ENCODE measurements at regions not wholly inside any gene's neighbourhood (a gene's known extent, or its start where the extent isn't known, plus 50 kb on each side); places are given as distances from the start of the nearest gene placed in this dataset.
"Not testable (repeated sequence)": the region's sequence is repeated elsewhere in the genome, so short reads cannot be mapped to it uniquely, and the experiment has no call there.

DNA sequence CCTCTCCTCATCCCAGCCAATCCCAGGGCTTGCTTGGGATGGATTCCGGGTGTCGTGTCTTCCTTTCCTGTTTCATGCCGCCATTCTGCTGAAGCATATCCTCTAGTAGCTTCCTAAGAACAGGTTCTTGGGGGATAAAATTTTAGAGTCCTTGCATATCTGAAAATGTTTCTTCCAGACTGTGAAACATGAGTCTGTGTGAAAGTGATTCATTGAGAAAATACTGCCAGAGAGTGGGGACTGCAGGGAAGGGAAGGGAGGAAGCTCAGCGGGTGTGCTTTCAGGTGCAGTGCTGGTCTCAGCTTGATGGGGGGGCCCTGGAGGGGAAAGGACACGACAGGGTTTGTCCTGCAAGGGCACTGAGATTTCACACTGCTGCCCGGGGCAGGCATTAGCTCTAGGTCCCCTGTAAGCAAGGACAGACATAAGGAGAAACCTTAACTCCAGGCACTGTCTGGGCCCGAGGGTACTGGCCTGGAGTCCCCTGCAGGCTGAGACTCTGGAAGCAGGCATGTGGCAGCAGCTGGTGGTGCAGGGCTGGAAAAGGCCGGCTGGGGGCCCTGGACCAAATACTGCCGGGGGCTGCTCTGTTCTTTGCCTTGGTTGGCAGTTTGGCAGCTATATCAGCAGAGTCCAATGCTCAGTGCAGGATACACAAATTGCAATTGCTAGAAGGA is 97.6 kb upstream of the HS6ST1 start:
- no peak for DNase-seq

DNA sequence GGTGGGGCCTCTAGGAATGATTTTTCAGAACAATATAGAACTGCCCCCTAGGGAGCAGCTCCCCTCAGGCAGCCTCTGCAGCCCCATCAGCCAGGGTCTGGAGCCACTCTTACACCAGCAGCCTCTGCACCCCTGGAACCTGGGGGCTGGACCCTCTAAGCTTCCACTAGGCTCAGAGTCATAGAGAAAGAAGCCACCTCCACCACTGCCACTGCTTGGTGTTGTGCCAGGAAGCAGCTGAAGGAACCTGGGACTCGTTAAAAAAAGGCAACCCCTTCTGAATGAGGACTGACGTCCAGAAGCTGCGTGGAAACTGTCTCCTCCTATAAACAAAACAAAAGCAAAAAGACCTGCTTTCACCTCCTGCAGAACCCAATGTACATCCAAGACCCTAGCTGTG is 98.1 kb upstream of the HS6ST1 start:
- DNase-seq = no peak

DNA sequence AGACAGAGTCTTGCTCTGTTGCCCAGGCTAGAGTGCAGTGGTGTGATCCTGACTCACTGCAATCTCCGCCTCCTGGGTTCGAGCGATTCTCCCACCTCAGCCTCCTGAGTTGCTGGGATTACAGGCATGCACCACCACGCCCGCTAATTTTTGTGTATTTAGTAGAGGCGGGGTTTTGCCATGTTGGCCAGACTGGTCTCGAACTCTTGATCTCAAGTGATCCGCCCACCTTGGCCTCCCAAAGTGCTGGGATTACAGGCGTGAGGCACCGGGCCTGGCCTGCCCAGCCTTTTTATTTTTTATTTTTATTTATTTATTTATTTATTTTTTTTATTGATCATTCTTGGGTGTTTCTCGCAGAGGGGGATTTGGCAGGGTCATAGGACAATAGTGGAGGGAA is 98.6 kb upstream of the HS6ST1 start:
- not testable (repeated sequence) for DNase-seq

DNA sequence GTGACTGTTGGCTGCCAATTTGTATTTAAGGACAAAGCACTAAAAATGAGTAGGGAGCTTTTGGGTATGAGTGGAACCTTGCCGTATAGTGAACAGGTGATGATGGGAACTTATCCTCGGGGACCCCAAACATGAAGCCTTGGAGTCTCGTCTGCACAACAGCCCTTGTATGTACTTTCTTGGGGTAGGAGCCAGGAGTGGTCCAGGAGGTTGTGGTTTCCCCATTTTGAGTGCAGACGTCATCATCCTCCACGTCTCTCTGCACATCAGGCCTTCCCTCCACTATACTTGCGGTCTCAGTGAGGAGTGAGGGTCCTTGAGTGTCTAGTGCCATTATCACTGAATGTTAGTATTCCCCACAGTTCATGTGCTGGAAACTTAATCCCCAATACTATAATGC is 101.5 kb upstream of the HS6ST1 start:
- DNase-seq = no peak

DNA sequence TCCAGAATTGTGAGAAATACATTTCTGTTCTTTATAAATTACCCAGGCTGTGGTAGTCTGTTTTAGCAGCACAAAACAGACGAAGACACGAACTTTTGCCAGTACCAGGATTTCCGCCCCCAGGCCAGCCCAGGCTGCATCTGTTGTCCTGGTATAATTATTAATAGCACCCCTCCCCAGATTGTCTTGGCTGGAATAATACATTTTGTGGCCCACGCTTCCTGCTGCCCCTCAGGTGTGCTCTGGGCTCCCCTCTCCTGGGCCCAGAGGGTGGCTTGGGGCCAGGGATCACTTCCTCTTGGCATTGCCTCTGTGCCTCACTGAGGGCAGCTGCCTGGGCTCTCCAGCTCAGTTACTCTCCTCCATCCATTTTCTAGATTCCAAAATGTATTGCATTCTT is 102.1 kb upstream of the HS6ST1 start:
- no peak for DNase-seq

DNA sequence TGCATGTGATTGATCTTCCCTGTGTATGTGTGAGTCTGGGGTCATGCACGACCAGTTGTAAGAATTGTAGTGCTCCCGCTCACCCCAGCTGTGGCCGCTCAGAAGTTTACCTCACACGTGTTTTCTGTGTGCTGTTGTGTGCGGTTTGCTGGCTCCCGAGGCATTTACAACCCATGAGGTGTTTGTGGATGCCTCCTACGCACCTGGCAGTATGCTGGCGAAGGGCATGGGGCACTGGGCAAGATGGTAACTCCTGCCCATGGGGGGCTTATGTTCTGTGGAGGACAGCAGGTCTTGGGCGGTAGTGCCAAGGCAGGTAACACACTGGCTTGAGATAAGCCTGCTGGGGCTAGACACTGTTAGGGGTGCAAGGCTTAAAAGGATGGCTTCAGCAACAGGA is 102.6 kb upstream of the HS6ST1 start:
- no peak for DNase-seq

DNA sequence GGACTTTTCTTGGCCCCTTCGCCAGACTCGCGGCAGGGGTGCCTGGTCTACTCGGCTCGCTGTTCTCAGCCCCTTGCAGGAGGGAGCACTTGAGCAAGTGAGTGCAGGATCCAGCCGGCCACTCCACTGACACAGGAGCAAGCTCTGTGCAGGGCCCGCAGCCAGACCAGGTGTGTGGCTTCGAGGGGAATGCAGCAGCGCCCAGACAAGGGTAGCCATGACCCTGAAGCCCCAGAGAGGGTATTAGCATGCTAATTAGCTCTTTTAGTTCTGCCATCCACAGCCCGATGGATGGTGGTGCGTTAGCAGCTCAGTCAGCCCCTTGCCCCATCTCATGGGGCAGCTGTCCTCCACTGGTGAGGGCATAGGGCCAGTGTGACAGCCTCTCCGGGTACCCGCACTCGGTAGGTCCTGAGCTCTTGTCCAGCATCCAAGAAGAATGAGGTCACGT is 103.2 kb upstream of the HS6ST1 start:
- DNase-seq = no peak

DNA sequence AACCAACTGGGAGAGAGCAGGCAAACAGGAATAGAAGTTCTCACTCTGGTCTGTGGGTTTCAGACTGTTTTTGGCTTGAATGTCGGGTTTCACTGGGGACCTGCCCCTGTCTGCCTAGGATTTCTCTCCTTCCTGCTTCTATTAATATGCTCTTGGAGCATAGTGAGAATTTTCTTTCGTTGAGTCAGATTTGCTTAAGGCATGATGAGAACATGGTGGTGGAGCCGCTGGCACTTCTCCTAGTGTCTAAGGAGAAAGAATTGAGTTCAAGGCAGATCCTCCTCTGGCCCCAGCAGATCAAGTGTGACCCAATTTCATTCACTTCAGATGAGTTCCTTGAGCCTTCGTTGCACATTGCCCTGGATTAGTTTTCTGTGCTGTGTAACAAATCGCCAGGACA is 103.9 kb upstream of the HS6ST1 start:
- no peak for DNase-seq

DNA sequence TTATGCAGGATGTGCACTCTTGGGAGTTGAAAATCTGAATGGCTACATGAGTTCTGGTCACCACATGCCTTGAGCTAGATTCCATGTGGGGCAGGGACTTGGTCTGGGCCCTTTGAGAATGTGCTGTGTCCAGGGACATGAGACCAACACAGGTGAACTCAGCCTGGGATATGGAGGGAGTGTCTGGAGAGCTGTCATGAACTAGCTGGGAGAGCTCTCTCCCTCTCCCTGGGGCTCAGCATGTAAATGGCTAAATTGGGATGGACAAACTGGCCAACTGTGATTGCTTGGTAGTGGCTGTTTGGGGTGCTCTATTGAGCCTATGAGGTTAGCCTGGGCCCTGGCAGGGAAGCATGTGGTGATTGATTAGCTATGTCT is 105.1 kb upstream of the HS6ST1 start:
- no peak for DNase-seq

DNA sequence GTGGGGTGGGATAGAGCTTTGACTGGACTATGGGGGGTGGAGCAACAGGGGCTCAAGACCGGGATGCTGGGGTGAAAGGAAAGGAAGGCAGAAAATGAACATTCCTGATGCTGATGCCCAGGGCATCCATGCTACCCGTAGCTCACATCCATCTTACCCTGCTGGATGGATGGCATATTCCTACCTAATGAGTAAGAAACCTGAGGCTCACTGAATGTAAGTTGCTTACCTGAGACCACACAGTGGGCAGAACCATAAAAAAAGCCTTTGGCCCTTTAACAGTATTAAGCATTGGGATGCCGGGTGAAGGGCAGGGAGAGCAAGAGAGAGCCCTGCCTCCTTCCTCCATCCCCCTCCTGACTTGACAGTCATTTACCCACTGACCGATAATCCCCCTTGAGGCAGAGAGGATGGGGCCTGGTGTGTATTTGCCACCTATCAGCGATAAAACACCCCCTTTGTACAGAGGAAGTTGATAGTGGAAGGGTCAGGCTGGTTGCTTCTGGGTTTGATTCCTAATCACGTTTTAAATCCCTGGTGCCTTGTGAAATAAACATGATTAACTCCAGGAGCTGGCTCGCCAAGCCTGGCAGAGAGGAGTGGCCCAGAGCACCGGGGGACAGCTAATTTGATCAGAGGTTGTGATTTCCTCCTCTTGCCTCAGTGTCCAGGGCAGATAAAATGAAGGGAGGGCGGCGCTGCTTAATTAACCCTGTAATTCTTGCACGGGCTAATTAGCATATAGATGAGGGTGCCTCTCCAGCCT is 105.9 kb upstream of the HS6ST1 start:
- no peak for DNase-seq

DNA sequence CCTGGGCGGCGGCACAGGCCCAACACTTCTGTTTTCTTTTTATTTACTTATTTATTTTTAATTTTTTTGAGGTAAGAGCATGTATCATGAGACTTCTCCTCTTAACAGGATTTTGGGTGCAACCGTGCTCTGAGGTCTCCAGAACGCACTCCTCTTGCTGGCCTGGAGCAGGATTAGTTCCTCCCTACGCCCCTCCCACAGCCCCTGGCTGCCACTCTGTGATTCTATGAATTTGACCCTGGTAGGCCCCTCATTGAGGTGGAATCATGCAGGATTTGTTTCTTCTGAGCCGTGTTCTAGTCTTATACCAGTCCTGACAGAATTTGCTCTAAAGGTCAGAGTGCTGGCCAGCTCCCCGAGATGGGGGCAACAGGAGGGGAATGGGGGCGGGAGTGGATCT is 106.5 kb upstream of the HS6ST1 start:
- no peak for DNase-seq

DNA sequence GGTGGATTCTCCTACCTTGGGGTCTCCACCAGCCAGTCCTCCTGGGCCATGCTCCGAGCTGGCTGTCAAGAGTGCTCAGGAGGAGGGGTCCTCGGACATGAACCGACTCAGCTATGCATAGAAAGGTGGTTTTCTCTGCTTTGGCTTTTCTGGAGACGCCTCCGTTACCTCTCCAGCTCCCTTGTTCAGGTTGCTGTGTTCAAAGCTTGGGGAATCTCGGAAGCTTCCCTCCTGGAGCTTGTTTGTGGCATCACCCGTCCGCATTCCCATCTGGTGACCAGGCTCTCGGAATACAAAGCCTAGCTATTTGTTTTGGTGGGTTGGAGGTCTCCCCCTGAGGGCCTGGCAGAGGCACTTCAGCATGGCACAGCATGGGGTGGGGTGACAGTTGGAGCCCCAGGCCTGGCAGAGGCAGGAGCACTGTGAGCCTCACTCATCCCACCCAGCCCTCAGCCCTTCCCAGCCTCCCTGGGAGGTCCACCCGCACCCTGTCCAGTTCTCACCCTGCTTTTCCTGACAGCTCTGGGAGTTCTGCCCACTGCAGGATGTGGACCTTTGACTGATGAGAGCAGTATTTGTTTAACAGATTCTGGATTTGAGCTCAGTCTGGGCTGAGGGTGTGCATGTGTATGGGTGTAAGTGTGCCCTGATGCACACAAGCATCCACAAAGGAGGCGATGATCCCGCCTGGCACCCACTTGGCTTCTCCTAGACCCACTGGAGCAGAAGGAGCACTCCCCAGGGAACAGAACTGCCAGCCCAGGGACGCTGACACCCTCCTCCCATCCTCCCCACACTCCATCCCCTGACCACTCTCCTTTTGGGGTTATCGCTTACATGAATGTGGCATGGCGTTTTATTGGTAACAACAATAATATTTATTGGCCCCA is 107.3 kb upstream of the HS6ST1 start:
- no peak for DNase-seq

DNA sequence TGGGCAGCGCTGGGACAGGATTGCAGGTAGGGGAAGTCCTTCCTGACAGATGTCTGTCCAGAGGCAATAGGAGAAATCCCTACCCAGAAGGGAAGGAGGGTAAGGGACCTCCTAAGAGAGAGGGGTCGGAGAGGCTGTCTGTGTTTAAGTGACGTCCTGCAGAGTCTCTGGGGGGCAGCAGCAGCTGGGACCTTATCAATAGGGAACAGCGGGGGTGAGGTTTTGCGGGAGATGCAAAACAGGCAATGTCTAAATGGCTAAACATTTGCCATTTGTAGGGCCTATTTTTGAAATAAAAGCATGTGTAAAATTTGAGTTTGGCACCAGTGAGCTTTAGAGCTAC is 108.7 kb upstream of the HS6ST1 start:
- no peak for DNase-seq

DNA sequence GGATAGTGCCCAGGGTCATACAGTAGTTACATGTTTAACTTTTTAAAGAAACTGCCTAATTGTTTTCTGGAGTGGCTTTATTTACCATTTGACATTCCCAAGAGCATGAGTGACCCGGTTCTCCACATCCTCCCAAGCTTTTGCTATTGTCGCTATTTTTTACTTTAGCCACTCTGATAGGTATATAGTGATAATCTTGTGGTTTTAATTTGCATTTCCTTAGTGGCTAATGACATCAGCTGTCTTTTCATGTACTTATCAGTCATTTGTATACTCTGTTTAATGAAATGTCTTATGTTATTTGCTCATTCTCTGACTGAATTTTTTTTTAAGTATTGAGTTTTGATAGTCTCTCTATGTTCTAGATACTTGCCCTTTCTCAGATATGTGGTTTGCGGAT is 109.7 kb upstream of the HS6ST1 start:
- DNase-seq = no peak

DNA sequence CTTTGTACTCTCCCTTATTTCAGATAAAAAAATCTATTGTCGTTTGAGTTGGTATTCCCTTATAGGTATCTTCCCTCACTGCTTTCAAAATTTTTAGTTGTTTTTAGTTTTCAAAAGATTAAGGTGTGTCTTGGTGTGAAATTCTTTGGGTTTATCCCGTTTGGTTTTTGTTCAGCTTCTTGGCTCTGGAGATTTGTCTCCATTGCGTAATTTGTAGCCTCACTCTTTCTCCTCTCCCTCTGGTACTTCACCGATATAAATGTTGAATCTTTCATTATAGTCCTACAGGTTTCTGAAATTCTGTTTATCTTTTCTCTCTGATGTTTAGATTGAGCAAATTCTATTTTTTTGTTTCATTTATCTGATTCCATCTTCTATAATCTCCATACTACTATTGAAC is 113.8 kb upstream of the HS6ST1 start:
- DNase-seq = no peak

DNA sequence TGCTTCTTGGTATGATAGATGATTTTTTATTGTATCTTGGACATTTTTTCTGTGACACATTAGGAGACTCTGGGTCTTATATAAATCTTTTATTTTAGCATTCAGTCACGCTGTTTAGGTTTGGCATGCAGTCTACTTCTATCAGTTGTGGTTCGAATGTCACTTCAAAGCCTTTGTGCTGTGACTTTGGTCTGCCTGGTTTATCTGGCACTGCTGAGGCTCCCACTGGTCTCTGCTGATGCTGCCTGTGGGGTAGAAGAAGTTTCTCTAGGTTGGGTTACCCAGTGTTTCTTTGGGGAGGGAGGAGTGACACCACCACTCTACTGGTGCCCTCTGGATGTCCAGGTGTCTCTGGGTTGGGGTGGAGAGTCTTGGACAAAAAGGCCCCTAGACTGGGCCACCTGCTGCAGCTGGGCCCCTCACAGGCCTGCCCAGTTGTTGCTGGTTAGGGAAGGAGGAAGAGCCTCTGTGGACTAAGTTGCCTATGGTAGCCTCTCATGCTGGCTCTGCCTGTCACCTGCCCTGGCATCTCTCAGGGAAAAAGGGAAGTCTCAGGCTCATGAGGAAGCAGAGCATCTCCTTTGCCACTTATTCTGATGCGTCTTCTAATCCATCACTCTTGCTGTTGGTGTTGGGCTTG is 115.4 kb upstream of the HS6ST1 start:
- no peak for DNase-seq

DNA sequence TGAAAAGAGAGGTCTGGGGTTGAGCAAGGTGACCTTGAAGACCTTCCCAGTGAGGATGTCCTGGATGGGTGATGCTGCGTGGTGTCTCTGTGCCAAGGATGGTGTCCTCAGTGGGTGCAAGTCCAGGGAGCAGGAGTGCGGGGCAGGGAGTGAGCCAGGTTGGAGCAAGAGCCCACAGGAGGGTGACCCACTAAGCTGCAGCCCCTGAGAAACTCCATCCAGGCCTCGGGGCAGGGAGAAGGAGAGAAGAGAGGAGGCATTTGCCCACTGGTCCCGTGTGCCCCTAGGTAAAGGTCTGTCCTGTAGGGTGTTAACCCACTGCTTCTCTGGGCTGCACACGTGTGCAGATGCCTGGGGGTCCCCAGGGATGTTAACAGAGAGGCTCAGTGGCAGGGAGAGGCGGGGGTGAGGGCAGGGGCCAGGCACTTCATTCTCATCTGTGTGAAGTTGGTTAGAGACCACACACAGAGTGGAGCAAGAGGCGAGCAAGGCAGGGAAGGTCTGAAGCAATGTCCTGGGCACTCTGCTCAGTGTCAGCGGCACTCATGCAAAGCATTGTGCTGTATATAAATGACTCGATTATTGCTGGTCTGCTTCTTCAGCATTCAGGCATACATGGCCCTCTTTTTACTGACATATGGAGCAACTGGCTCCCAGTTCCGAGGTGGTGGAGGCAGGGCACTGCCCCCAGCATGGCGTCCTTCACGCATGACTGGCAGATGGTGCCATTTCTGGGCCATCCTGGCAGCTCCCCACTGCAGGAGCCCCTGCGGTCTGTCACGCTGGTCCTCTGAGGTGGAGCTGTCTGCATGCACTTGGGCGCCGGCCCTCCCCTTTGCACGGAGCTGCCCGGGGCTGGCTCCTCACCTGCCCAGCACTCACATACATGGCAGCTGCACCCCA is 117.2 kb upstream of the HS6ST1 start:
- DNase-seq = no peak

DNA sequence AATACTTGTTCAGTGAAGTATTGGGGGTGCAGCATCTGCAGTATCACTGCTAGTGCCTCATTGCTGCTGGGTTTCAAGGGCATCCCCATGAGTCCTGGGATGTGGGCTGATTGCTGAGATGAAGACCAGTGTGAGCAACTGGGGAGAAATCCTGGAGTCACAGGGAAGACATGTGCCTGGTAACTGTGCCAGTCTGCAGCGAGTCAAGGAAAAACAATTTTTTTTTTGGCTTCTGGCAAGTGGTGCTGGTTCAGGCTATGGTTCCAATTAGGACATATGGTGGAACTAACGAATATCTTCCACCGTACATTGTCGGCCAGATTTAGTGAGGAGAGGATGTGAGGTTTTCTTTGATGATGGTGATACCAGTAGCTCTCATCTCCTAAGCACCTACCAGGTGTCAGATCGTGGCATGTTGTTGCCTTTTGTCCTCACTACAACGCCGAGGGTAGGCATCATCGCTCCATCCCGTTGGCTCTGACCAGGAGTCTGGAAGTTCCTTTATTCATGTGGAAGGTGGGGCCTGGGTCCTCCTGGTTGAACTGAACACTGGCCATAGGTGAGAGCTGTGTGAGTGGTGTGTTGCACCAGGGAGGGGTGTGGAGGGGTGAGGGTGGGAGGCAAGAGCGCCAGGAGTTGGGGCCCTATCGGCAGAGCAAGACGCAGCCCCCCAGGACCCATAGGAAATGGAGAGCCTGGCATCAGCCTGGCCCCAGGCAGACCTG is 118.0 kb upstream of the HS6ST1 start:
- DNase-seq = no peak

DNA sequence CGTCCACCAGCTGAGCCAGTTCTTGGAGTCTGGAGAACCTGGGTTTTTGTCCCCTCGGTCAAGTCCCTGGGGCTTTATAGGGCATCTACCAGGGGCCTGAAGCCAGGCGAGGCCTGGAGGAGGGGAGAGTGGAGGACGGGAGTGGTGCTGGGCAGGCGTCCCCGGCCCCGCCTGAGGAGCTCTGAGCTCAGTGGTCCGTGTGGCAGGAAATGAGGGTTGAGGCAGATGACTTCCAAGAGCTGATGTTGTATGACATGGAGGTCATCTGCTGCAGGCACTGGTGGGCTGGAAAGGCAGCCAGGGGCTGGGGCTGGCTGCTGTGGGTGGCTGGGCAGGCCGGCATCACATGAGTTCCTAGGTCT is 118.5 kb upstream of the HS6ST1 start:
- no peak for DNase-seq

DNA sequence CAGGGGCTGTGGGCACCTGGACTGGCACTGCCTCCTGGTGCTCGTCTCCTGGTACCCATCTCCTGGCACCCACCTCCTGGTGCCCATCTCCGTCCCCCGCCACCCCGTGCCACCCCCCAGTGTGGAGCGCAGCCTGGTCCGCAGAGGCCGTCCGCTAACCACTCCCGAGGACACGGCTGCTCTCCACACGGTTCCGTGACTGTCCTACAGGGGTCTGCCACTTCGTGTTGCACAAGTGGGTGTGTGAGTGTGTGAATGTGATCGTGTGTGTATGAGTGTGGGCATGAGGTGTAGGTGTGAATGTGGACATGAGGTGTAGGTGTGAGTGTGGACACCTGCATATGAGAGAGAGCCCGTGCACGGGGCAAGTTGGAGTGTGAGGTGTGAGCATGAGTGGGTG is 119.4 kb upstream of the HS6ST1 start:
- DNase-seq = no peak

DNA sequence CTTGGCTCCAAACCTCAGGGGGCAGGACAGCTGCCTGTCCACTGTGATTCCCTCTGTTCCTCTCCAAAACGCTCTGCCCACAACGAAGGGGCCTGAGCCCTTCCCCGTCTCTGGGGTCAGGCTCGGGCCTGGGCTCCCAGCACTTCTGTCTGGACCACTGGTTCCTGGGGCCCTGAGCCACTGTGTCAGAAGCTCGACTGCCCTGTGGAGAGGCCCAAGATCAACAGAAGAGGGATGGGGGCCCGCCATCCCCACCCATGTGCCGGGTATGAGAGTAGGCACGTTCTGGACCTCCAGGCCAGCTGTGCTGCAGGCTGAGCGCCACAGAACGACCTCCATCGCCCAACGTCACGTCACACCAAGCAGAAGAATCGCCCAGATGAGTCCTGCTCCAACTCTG is 119.9 kb upstream of the HS6ST1 start:
- DNase-seq = no peak

Data from CD4-positive, alpha-beta T cell treated with Interleukin-6 for 4 hours (primary cell).